ENCODE measurements at regions not wholly inside any gene's neighbourhood (a gene's known extent, or its start where the extent isn't known, plus 50 kb on each side); places are given as distances from the start of the nearest gene placed in this dataset.
A peak's percentile ranks its signal among the peaks of the same experiment; 100 is the strongest.

- 93% methylated on average over 2 of the region's 7 CpGs for WGBS (ENCODE audit: insufficient coverage, low lambda C conversion rate)
- Histone ChIP-seq H3K36me3 (ENCODE audit: control insufficient read depth, insufficient read depth, low read length) (no peaks in the 10 kb centered on the region), H3K27ac (ENCODE audit: low read length) (no peak overlapping the region), H3K27me3 (ENCODE audit: control insufficient read depth, insufficient read depth, low read length) (no peaks in the 10 kb centered on the region), H3K9me3 (ENCODE audit: control insufficient read depth, low read depth, low read length) (peaks cover 16% of the 10 kb centered on the region), H3K4me3 (ENCODE audit: low read length) (no peak overlapping the region), H3K4me1 (ENCODE audit: control insufficient read depth, insufficient read depth, low read length) (no peaks in the 10 kb centered on the region)
- no peak for DNase-seq
Observed at GRCh38 chr10:32125023-32125422, 68.8 kb upstream of the KIF5B start.

GRCh38 chr10:32123021-32123420 is 66.8 kb upstream of the KIF5B start:
- Histone ChIP-seq H3K27ac (ENCODE audit: low read length) (no peak overlapping the region), H3K4me3 (ENCODE audit: low read length) (no peak overlapping the region), H3K4me1 (ENCODE audit: control insufficient read depth, insufficient read depth, low read length) (no peaks in the 10 kb centered on the region), H3K9me3 (ENCODE audit: control insufficient read depth, low read depth, low read length) (peaks cover 16% of the 10 kb centered on the region), H3K36me3 (ENCODE audit: control insufficient read depth, insufficient read depth, low read length) (no peaks in the 10 kb centered on the region), H3K27me3 (ENCODE audit: control insufficient read depth, insufficient read depth, low read length) (no peaks in the 10 kb centered on the region)
- 100% methylated on average over 1 of the region's 4 CpGs for WGBS (ENCODE audit: insufficient coverage, low lambda C conversion rate)
- DNase-seq = no peak

- Histone ChIP-seq H3K27ac (ENCODE audit: low read length) (no peak overlapping the region), H3K4me3 (ENCODE audit: low read length) (no peak overlapping the region), H3K27me3 (ENCODE audit: control insufficient read depth, insufficient read depth, low read length) (no peaks in the 10 kb centered on the region), H3K9me3 (ENCODE audit: control insufficient read depth, low read depth, low read length) (peaks cover 16% of the 10 kb centered on the region), H3K36me3 (ENCODE audit: control insufficient read depth, insufficient read depth, low read length) (no peaks in the 10 kb centered on the region), H3K4me1 (ENCODE audit: control insufficient read depth, insufficient read depth, low read length) (no peaks in the 10 kb centered on the region)
- no peak for DNase-seq
- no CpG with 5 or more reads among the region's 4 CpGs for WGBS (ENCODE audit: insufficient coverage, low lambda C conversion rate)
Observed at GRCh38 chr10:32121648-32122047, 65.4 kb upstream of the KIF5B start.

- Histone ChIP-seq H3K27me3 (ENCODE audit: control insufficient read depth, insufficient read depth, low read length) (no peaks in the 10 kb centered on the region), H3K27ac (ENCODE audit: low read length) (no peak overlapping the region), H3K36me3 (ENCODE audit: control insufficient read depth, insufficient read depth, low read length) (no peaks in the 10 kb centered on the region), H3K4me3 (ENCODE audit: low read length) (no peak overlapping the region), H3K4me1 (ENCODE audit: control insufficient read depth, insufficient read depth, low read length) (no peaks in the 10 kb centered on the region), H3K9me3 (ENCODE audit: control insufficient read depth, low read depth, low read length) (peaks cover 16% of the 10 kb centered on the region)
- DNase-seq = no peak
- 100% methylated on average over 1 of the region's 3 CpGs for WGBS (ENCODE audit: insufficient coverage, low lambda C conversion rate)
Observed at GRCh38 chr10:32120147-32120546, 63.9 kb upstream of the KIF5B start.

GRCh38 chr10:32114508-32114907 is 58.3 kb upstream of the KIF5B start:
- Histone ChIP-seq H3K27me3 (ENCODE audit: control insufficient read depth, insufficient read depth, low read length) (no peaks in the 10 kb centered on the region), H3K4me1 (ENCODE audit: control insufficient read depth, insufficient read depth, low read length) (no peaks in the 10 kb centered on the region), H3K36me3 (ENCODE audit: control insufficient read depth, insufficient read depth, low read length) (no peaks in the 10 kb centered on the region), H3K27ac (ENCODE audit: low read length) (no peak overlapping the region), H3K4me3 (ENCODE audit: low read length) (no peak overlapping the region), H3K9me3 (ENCODE audit: control insufficient read depth, low read depth, low read length) (peaks cover 7% of the 10 kb centered on the region)
- 43% methylated on average over 1 of the region's 1 CpG for WGBS (ENCODE audit: insufficient coverage, low lambda C conversion rate)
- DNase-seq = peak in 1 of 2 donors; percentile 17

GRCh38 chr10:32112055-32112454 is 55.8 kb upstream of the KIF5B start:
- Histone ChIP-seq H3K36me3 (ENCODE audit: control insufficient read depth, insufficient read depth, low read length) (no peaks in the 10 kb centered on the region), H3K4me1 (ENCODE audit: control insufficient read depth, insufficient read depth, low read length) (no peaks in the 10 kb centered on the region), H3K4me3 (ENCODE audit: low read length) (no peak overlapping the region), H3K27me3 (ENCODE audit: control insufficient read depth, insufficient read depth, low read length) (no peaks in the 10 kb centered on the region), H3K9me3 (ENCODE audit: control insufficient read depth, low read depth, low read length) (peaks cover 13% of the 10 kb centered on the region), H3K27ac (ENCODE audit: low read length) (no peak overlapping the region)
- WGBS (ENCODE audit: insufficient coverage, low lambda C conversion rate) = 80% methylated on average over 1 of the region's 3 CpGs
- DNase-seq = no peak

GRCh38 chr10:32111585-32111984 is 55.4 kb upstream of the KIF5B start:
- Histone ChIP-seq H3K27ac (ENCODE audit: low read length) (no peak overlapping the region), H3K27me3 (ENCODE audit: control insufficient read depth, insufficient read depth, low read length) (no peaks in the 10 kb centered on the region), H3K9me3 (ENCODE audit: control insufficient read depth, low read depth, low read length) (peaks cover 13% of the 10 kb centered on the region), H3K4me1 (ENCODE audit: control insufficient read depth, insufficient read depth, low read length) (peaks cover under 1% of the 10 kb centered on the region), H3K4me3 (ENCODE audit: low read length) (no peak overlapping the region), H3K36me3 (ENCODE audit: control insufficient read depth, insufficient read depth, low read length) (no peaks in the 10 kb centered on the region)
- no CpG with 5 or more reads among the region's 3 CpGs for WGBS (ENCODE audit: insufficient coverage, low lambda C conversion rate)
- no peak for DNase-seq

GRCh38 chr10:32110790-32111189 is 54.6 kb upstream of the KIF5B start:
- H3K4me3 ChIP-seq (ENCODE audit: low read length) = no peak overlapping the region
- DNase-seq = no peak
- H3K27me3 ChIP-seq (ENCODE audit: control insufficient read depth, insufficient read depth, low read length) = no peaks in the 10 kb centered on the region
- WGBS (ENCODE audit: insufficient coverage, low lambda C conversion rate) = 100% methylated on average over 1 of the region's 7 CpGs
- H3K9me3 ChIP-seq (ENCODE audit: control insufficient read depth, low read depth, low read length) = peaks cover 13% of the 10 kb centered on the region
- H3K36me3 ChIP-seq (ENCODE audit: control insufficient read depth, insufficient read depth, low read length) = no peaks in the 10 kb centered on the region
- H3K27ac ChIP-seq (ENCODE audit: low read length) = no peak overlapping the region
- H3K4me1 ChIP-seq (ENCODE audit: control insufficient read depth, insufficient read depth, low read length) = peaks cover 6% of the 10 kb centered on the region

- no peaks in the 10 kb centered on the region for H3K27me3 ChIP-seq (ENCODE audit: control insufficient read depth, insufficient read depth, low read length)
Observed at GRCh38 chr10:32109603-32110002, 53.4 kb upstream of the KIF5B start.

More at GRCh38 chr10:32109603-32110002, 53.4 kb upstream of the KIF5B start:
- H3K27ac ChIP-seq (ENCODE audit: low read length) = no peak overlapping the region
- H3K4me3 ChIP-seq (ENCODE audit: low read length) = no peak overlapping the region
- H3K4me1 ChIP-seq (ENCODE audit: control insufficient read depth, insufficient read depth, low read length) = peaks cover 10% of the 10 kb centered on the region
- H3K9me3 ChIP-seq (ENCODE audit: control insufficient read depth, low read depth, low read length) = peaks cover 13% of the 10 kb centered on the region
- WGBS (ENCODE audit: insufficient coverage, low lambda C conversion rate) = no CpG with 5 or more reads among the region's 24 CpGs
- no peaks in the 10 kb centered on the region for H3K36me3 ChIP-seq (ENCODE audit: control insufficient read depth, insufficient read depth, low read length)
- no peak for DNase-seq
